BE2C (cell line): ENCODE measurements at regions not wholly inside any gene's neighbourhood (a gene's known extent, or its start where the extent isn't known, plus 50 kb on each side); places are given as distances from the start of the nearest gene placed in this dataset.

Source experiments
- DNase-seq: peaks from one replicate; pipeline ENCODE4 v3.0.0-alpha.2; 2020
- H3K27me3 ChIP-seq: fragments of 250-450 bp; sonication (Bioruptor Pico); 2 replicates; pipeline ENCODE4 v1.5.1; 2020; ENCODE audit warnings: mild to moderate bottlenecking
- H3K36me3 ChIP-seq: fragments of 250-450 bp; sonication (Bioruptor Pico); 2 replicates; pipeline ENCODE4 v1.5.1; 2020; ENCODE audit warnings: mild to moderate bottlenecking
- H3K4me1 ChIP-seq: fragments of 250-450 bp; sonication (Bioruptor Pico); 2 replicates; pipeline ENCODE4 v1.5.1; 2020
- H3K4me3 ChIP-seq: 2 replicates; pipeline ENCODE4 v1.5.1; 2011; ENCODE audit warnings: low read depth, low read length
- H3K9me3 ChIP-seq: fragments of 250-450 bp; sonication (Bioruptor Pico); 2 replicates; pipeline ENCODE4 v1.5.1; 2020
- CTCF ChIP-seq: IDR thresholded peaks from 2 replicates; pipeline ENCODE4 v1.5.1; 2012; ENCODE audit warnings: mild to moderate bottlenecking, low read depth, low read length

GRCh38 chr5:73355108-73355507 lies 93.5 kb downstream of the FOXD1 start:
- TF ChIP-seq CTCF, result no peak
- no peak for DNase-seq
- Histone ChIP-seq H3K36me3 (no peaks in the 10 kb centered on the region), H3K4me1 (no peaks in the 10 kb centered on the region), H3K9me3 (no peaks in the 10 kb centered on the region), H3K4me3 (no peak overlapping the region), H3K27me3 (peaks cover 50% of the 10 kb centered on the region)

- TF ChIP-seq CTCF, result no peak
- no peaks in the 10 kb centered on the region for H3K9me3 ChIP-seq
- peaks cover 52% of the 10 kb centered on the region for H3K27me3 ChIP-seq
- no peak for DNase-seq
- H3K4me3 ChIP-seq, result no peak overlapping the region
- no peaks in the 10 kb centered on the region for H3K4me1 ChIP-seq
- H3K36me3 ChIP-seq, result no peaks in the 10 kb centered on the region
Observed at GRCh38 chr5:73354406-73354805, 94.2 kb downstream of the FOXD1 start.

GRCh38 chr5:73352649-73353230 lies 95.8 kb downstream of the FOXD1 start:
- Histone ChIP-seq H3K4me3 (no peak overlapping the region), H3K27me3 (peaks cover 56% of the 10 kb centered on the region), H3K36me3 (no peaks in the 10 kb centered on the region), H3K4me1 (no peaks in the 10 kb centered on the region), H3K9me3 (no peaks in the 10 kb centered on the region)
- no peak for DNase-seq
- TF ChIP-seq CTCF, result no peak

- no peaks in the 10 kb centered on the region; the same call in 1 of the 2 replicates for H3K9me3 ChIP-seq
Observed at GRCh38 chr5:73352243-73352642, 96.3 kb downstream of the FOXD1 start.

GRCh38 chr5:73351593-73351992 lies 97.0 kb downstream of the FOXD1 start:
- TF ChIP-seq CTCF, result no peak
- peaks cover 4% of the 10 kb centered on the region; the same call in 1 of the 2 replicates for H3K9me3 ChIP-seq
- H3K4me1 ChIP-seq, result no peaks in the 10 kb centered on the region
- no peak overlapping the region for H3K4me3 ChIP-seq
- no peaks in the 10 kb centered on the region for H3K36me3 ChIP-seq
- DNase-seq, result no peak
- H3K27me3 ChIP-seq, result peaks cover 53% of the 10 kb centered on the region

More at GRCh38 chr5:73352243-73352642, 96.3 kb downstream of the FOXD1 start:
- Histone ChIP-seq H3K27me3 (peaks cover 55% of the 10 kb centered on the region), H3K4me1 (no peaks in the 10 kb centered on the region), H3K4me3 (no peak overlapping the region), H3K36me3 (no peaks in the 10 kb centered on the region)
- DNase-seq, result no peak
- TF ChIP-seq CTCF, result no peak

- no peak for TF ChIP-seq CTCF
Observed at GRCh38 chr5:73346878-73347408, 101.6 kb downstream of the FOXD1 start.

More at GRCh38 chr5:73346878-73347408, 101.6 kb downstream of the FOXD1 start:
- Histone ChIP-seq H3K36me3 (no peaks in the 10 kb centered on the region), H3K27me3 (peaks cover 30% of the 10 kb centered on the region), H3K4me3 (no peak overlapping the region), H3K9me3 (peaks cover 4% of the 10 kb centered on the region; the same call in 1 of the 2 replicates), H3K4me1 (no peaks in the 10 kb centered on the region)
- no peak for DNase-seq
